ENCODE measurements at regions not wholly inside any gene's neighbourhood (a gene's known extent, or its start where the extent isn't known, plus 50 kb on each side); places are given as distances from the start of the nearest gene placed in this dataset.

DNA sequence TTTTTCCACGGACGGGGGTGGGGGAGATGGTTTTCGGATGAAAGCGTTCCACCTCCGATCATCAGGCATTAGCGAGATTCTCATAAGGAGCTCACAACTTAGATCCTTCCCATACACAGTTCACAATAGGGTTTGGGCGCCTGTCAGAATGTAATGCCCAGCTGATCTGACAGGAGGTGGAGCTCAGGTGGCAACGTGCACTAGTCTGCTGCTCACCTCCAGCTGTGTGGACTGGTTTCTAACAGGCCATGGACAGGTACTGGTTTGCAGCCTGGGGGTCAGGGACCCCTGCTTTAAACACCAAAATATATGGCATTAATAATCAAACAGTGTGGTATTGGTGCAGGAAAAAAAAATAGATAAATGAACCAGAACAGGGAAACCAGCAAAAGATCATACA, 157.5 kb upstream of the NLRP1 start:
- H3K36me3 ChIP-seq (ENCODE audit: low read depth), result no peaks in the 10 kb centered on the region
- H3K4me2 ChIP-seq, result no peak overlapping the region
- peaks cover 47% of the 10 kb centered on the region for H3K27me3 ChIP-seq (ENCODE audit: insufficient read depth, low read depth)
- no peak overlapping the region for H3K27ac ChIP-seq
- no peaks in the 10 kb centered on the region for H4K20me1 ChIP-seq (ENCODE audit: insufficient read depth)
- no peaks in the 10 kb centered on the region for H3K79me2 ChIP-seq (ENCODE audit: low read depth)
- no peak overlapping the region for H3K4me3 ChIP-seq
- CTCF ChIA-PET, result no interaction called here
- DNase-seq, result no peak
- TF ChIP-seq EZH2 (IDR thresholded peaks at IDR 0.05; ENCODE audit: low read depth), result no peak
- TF ChIP-seq, protein P1, sequence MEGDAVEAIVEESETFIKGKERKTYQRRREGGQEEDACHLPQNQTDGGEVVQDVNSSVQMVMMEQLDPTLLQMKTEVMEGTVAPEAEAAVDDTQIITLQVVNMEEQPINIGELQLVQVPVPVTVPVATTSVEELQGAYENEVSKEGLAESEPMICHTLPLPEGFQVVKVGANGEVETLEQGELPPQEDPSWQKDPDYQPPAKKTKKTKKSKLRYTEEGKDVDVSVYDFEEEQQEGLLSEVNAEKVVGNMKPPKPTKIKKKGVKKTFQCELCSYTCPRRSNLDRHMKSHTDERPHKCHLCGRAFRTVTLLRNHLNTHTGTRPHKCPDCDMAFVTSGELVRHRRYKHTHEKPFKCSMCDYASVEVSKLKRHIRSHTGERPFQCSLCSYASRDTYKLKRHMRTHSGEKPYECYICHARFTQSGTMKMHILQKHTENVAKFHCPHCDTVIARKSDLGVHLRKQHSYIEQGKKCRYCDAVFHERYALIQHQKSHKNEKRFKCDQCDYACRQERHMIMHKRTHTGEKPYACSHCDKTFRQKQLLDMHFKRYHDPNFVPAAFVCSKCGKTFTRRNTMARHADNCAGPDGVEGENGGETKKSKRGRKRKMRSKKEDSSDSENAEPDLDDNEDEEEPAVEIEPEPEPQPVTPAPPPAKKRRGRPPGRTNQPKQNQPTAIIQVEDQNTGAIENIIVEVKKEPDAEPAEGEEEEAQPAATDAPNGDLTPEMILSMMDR (conservative IDR thresholded peaks at IDR 0.05), result no peak
- no peaks in the 10 kb centered on the region for H3K4me1 ChIP-seq (replicated peaks; ENCODE audit: insufficient read depth)
- no peaks in the 10 kb centered on the region for H3K9me3 ChIP-seq (ENCODE audit: insufficient read depth, low read depth)
- H3F3A ChIP-seq (ENCODE audit: insufficient read depth, low read depth), result no peaks in the 10 kb centered on the region
- BruUV-seq (replicated peaks), result no TSS peak
- intact Hi-C loops (cut with micrococcal nuclease; ENCODE audit: unreplicated experiment), result no loop called here
- no peak overlapping the region for H2AFZ ChIP-seq
- POLR2A ChIA-PET (ENCODE audit: unreplicated experiment), result no interaction called here
- no peaks in the 10 kb centered on the region for H3K9me2 ChIP-seq (ENCODE audit: insufficient read depth)

DNA sequence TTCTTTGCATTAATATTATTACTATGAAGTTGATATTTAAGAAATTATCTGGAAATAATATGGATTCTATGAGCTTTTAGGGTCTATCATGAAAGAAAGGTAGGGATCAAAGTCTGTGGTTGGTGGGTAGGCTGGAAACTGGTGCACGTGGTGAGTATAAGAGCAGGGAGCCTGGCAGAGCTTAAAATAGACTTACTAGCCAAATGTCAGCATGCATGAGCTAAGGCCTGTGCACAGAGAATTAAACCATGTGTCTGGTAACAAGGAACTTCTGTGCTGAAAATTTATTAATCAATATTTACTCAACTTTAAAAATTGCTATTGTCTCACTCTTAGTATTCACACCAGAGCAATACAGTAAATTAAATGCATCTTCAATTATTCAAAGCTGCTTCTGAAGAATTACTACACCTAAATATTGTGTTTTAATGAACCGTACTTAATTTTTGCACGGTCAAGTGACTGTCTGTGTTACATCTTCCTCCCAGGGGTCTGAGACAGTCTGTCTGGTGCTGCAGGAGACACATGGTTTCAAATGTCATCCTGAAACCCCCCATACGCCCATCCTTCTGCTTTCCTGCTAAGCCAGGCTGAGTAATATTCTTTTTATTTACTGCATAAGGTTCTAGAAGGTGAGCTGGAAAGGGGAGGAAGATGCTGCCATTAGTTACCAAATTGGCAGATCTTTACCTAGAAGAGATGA, 161.0 kb upstream of the NLRP1 start:
- H3K4me1 ChIP-seq (replicated peaks; ENCODE audit: insufficient read depth), result no peaks in the 10 kb centered on the region
- no peaks in the 10 kb centered on the region for H4K20me1 ChIP-seq (ENCODE audit: insufficient read depth)
- no peaks in the 10 kb centered on the region for H3K79me2 ChIP-seq (ENCODE audit: low read depth)
- no peak overlapping the region for H3K27ac ChIP-seq
- no peak overlapping the region for H3K4me3 ChIP-seq
- intact Hi-C loops (cut with micrococcal nuclease; ENCODE audit: unreplicated experiment), result no loop called here
- H3K9me3 ChIP-seq (ENCODE audit: insufficient read depth, low read depth), result no peaks in the 10 kb centered on the region
- no peak for DNase-seq
- H3K9me2 ChIP-seq (ENCODE audit: insufficient read depth), result no peaks in the 10 kb centered on the region
- H3K4me2 ChIP-seq, result no peak overlapping the region
- H3K27me3 ChIP-seq (ENCODE audit: insufficient read depth, low read depth), result peaks cover 47% of the 10 kb centered on the region
- ChIA-PET CTCF (no interaction called here), POLR2A (ENCODE audit: unreplicated experiment) (no interaction called here)
- H3K36me3 ChIP-seq (ENCODE audit: low read depth), result no peaks in the 10 kb centered on the region
- H3F3A ChIP-seq (ENCODE audit: insufficient read depth, low read depth), result no peaks in the 10 kb centered on the region
- no peak overlapping the region for H2AFZ ChIP-seq
- BruUV-seq (replicated peaks), result no TSS peak
- TF ChIP-seq, protein P1 (conservative IDR thresholded peaks at IDR 0.05), result no peak
- TF ChIP-seq EZH2 (IDR thresholded peaks at IDR 0.05; ENCODE audit: low read depth), result no peak

DNA sequence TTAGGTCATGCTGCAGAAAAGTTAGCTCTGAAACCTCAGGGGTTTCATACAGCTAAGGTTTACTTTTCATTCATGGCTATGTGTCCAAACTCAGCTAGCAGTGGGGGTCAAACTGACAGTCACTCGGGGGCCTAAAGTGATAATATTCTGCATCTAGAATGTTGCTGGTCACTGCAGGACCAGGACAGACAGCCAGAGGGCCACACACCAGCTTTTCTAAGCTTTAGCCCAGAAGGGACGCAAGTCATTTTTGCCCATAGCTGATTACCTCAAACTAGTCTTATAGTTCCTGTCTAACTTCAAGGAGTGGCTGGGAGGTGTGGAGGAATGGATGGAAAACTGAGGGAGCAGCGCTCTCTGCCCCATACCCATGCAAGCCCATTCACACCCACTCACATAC, 163.0 kb upstream of the NLRP1 start:
- no peak overlapping the region for H3K4me2 ChIP-seq
- no TSS peak for BruUV-seq (replicated peaks)
- ChIA-PET POLR2A (ENCODE audit: unreplicated experiment) (no interaction called here), CTCF (no interaction called here)
- no peaks in the 10 kb centered on the region for H3K4me1 ChIP-seq (replicated peaks; ENCODE audit: insufficient read depth)
- no peaks in the 10 kb centered on the region for H3K79me2 ChIP-seq (ENCODE audit: low read depth)
- H3K27ac ChIP-seq, result no peak overlapping the region
- H3K9me3 ChIP-seq (ENCODE audit: insufficient read depth, low read depth), result no peaks in the 10 kb centered on the region
- H4K20me1 ChIP-seq (ENCODE audit: insufficient read depth), result no peaks in the 10 kb centered on the region
- TF ChIP-seq, protein P1 (conservative IDR thresholded peaks at IDR 0.05), result peak; percentile 29; the same call in 1 of the 2 replicates
- TF ChIP-seq EZH2 (IDR thresholded peaks at IDR 0.05; ENCODE audit: low read depth), result no peak
- no peaks in the 10 kb centered on the region for H3F3A ChIP-seq (ENCODE audit: insufficient read depth, low read depth)
- intact Hi-C loops (cut with micrococcal nuclease; ENCODE audit: unreplicated experiment), result no loop called here
- no peaks in the 10 kb centered on the region for H3K36me3 ChIP-seq (ENCODE audit: low read depth)
- H3K27me3 ChIP-seq (ENCODE audit: insufficient read depth, low read depth), result peaks cover 50% of the 10 kb centered on the region
- no peak for DNase-seq
- H3K4me3 ChIP-seq, result no peak overlapping the region
- H2AFZ ChIP-seq, result no peak overlapping the region
- no peaks in the 10 kb centered on the region for H3K9me2 ChIP-seq (ENCODE audit: insufficient read depth)
